ENCODE measurements at regions not wholly inside any gene's neighbourhood (a gene's known extent, or its start where the extent isn't known, plus 50 kb on each side); places are given as distances from the start of the nearest gene placed in this dataset.

GRCh38 chr7:123314886-123315285 is 115.1 kb upstream of the SLC13A1 start:
- no peak overlapping the region for H3K4me3 ChIP-seq (ENCODE audit: control insufficient read depth, low read depth, low read length)
- no peak for DNase-seq (ENCODE audit: low read depth)
- TF ChIP-seq CTCF (conservative IDR thresholded peaks at IDR 0.05; ENCODE audit: control insufficient read depth, insufficient read depth, low read depth, low read length): no peak

GRCh38 chr7:123308254-123308951 is 108.6 kb upstream of the SLC13A1 start:
- no peak for TF ChIP-seq CTCF (conservative IDR thresholded peaks at IDR 0.05; ENCODE audit: control insufficient read depth, insufficient read depth, low read depth, low read length)
- H3K4me3 ChIP-seq (ENCODE audit: control insufficient read depth, low read depth, low read length): no peak overlapping the region
- DNase-seq (ENCODE audit: low read depth): no peak

GRCh38 chr7:123305840-123306375 is 106.1 kb upstream of the SLC13A1 start:
- no peak overlapping the region for H3K4me3 ChIP-seq (ENCODE audit: control insufficient read depth, low read depth, low read length)
- no peak for DNase-seq (ENCODE audit: low read depth)
- no peak for TF ChIP-seq CTCF (conservative IDR thresholded peaks at IDR 0.05; ENCODE audit: control insufficient read depth, insufficient read depth, low read depth, low read length)

GRCh38 chr7:123303926-123304325 is 104.2 kb upstream of the SLC13A1 start:
- H3K4me3 ChIP-seq (ENCODE audit: control insufficient read depth, low read depth, low read length): no peak overlapping the region
- no peak for TF ChIP-seq CTCF (conservative IDR thresholded peaks at IDR 0.05; ENCODE audit: control insufficient read depth, insufficient read depth, low read depth, low read length)
- DNase-seq (ENCODE audit: low read depth): no peak

GRCh38 chr7:123296965-123297364 is 97.2 kb upstream of the SLC13A1 start:
- no peak for DNase-seq (ENCODE audit: low read depth)
- TF ChIP-seq CTCF (conservative IDR thresholded peaks at IDR 0.05; ENCODE audit: control insufficient read depth, insufficient read depth, low read depth, low read length): no peak
- H3K4me3 ChIP-seq (ENCODE audit: control insufficient read depth, low read depth, low read length): no peak overlapping the region

- TF ChIP-seq CTCF (conservative IDR thresholded peaks at IDR 0.05; ENCODE audit: control insufficient read depth, insufficient read depth, low read depth, low read length): no peak
- DNase-seq (ENCODE audit: low read depth): no peak
- no peak overlapping the region for H3K4me3 ChIP-seq (ENCODE audit: control insufficient read depth, low read depth, low read length)
These were observed 93.9 kb upstream of the SLC13A1 start for GRCh38 chr7:123293710-123294109.
